ENCODE measurements at regions not wholly inside any gene's neighbourhood (a gene's known extent, or its start where the extent isn't known, plus 50 kb on each side); places are given as distances from the start of the nearest gene placed in this dataset.

DNA sequence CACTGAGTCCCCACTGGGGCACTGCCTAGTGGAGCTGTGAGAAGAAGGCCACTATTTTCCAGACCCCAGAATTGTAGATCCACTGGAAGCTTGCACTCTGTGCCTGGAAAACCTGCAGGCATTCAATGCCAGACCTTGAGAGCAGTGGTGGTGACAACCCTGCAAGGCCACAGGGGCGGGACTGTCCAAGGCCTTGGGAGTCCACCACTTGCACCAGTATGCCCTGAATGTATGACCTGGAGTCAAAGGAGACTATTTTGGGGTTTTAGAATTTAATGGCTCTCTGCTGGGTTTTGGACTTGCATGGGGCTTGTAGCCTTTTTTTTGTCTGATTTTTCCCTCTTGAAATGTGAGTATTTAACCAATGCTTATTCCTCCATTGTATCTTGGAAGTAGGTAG, 145.8 kb downstream of the MSN start:
- no TSS peak for BruUV-seq (replicated peaks)
- intact Hi-C loops (cut with micrococcal nuclease) = no loop called here
- POLR2A ChIA-PET = no interaction called here
- H3K36me3 ChIP-seq (ENCODE audit: control insufficient read depth in 2 of 2, extremely low read depth in 1 of 2, insufficient read depth in 2 of 2, low read length in 2 of 2) = no peaks in the 10 kb centered on the region
- H3K27me3 ChIP-seq (ENCODE audit: control insufficient read depth in 2 of 2, insufficient read depth in 2 of 2, low read length in 2 of 2) = no peaks in the 10 kb centered on the region
- dilution Hi-C loops (cut with MboI; ENCODE audit: extremely low pct_ligation_motif_present, low sequenced_read_pairs) = no loop called here
- H3K9me3 ChIP-seq (replicated peaks; ENCODE audit: control insufficient read depth, insufficient read depth, low read length) = no peaks in the 10 kb centered on the region
- no peak for TF ChIP-seq MAX (IDR thresholded peaks at IDR 0.05; ENCODE audit: insufficient read depth, insufficient read length)
- no peak for TF ChIP-seq CTCF (IDR thresholded peaks at IDR 0.05; ENCODE audit: extremely low read depth in 1 of 2, insufficient read depth in 1 of 2, low read depth in 1 of 2, low read length in 2 of 2)
- no peak for TF ChIP-seq POLR2AphosphoS5 (IDR thresholded peaks at IDR 0.05; ENCODE audit: insufficient read depth, low read depth, low read length)
- TF ChIP-seq POLR2A (IDR thresholded peaks at IDR 0.05; ENCODE audit: low read depth, low read length) = no peak
- TF ChIP-seq EZH2 (IDR thresholded peaks at IDR 0.05; ENCODE audit: borderline replicate concordance, low read depth, low read length, severe bottlenecking) = no peak
- TF ChIP-seq FOS (IDR thresholded peaks at IDR 0.05; ENCODE audit: borderline replicate concordance, insufficient read depth, low read length) = no peak
- no peak for TF ChIP-seq MYC (IDR thresholded peaks at IDR 0.05; ENCODE audit: low read depth, low read length)
- no peak for TF ChIP-seq GATA2 (IDR thresholded peaks at IDR 0.05; ENCODE audit: insufficient read depth, insufficient read length, low read depth, low read length)
- no peak for TF ChIP-seq JUN (IDR thresholded peaks at IDR 0.05; ENCODE audit: borderline replicate concordance, insufficient read depth, insufficient read length, low read depth)
- no peaks in the 10 kb centered on the region for H4K20me1 ChIP-seq (replicated peaks; ENCODE audit: control insufficient read depth, extremely low read depth, insufficient read depth, low read length)
- H3K4me3 ChIP-seq (replicated peaks in 1 of 3; ENCODE audit: insufficient read depth in 1 of 3, low read depth in 1 of 3, low read length in 3 of 3) = no peak overlapping the region
- no peak overlapping the region for H3K27ac ChIP-seq (ENCODE audit: insufficient read depth, low read depth, low read length)
- H3K9ac ChIP-seq (replicated peaks; ENCODE audit: extremely low read depth, insufficient read depth, low read length) = no peak overlapping the region
- H3K4me2 ChIP-seq (ENCODE audit: insufficient read depth, low read length) = no peak overlapping the region
- no peaks in the 10 kb centered on the region for H3K4me1 ChIP-seq (ENCODE audit: control insufficient read depth, extremely low read depth, insufficient read depth, low read length)
- H3K9me1 ChIP-seq (replicated peaks; ENCODE audit: control insufficient read depth, extremely low read depth, insufficient read depth, low read length) = no peaks in the 10 kb centered on the region
- H2AFZ ChIP-seq (ENCODE audit: low read depth, low read length) = no peak overlapping the region
- CTCF ChIA-PET = no interaction called here
- no peak for FAIRE-seq
- DNase-seq (ENCODE audit: low read depth, low spot score) = no peak
- H3K79me2 ChIP-seq (ENCODE audit: control insufficient read depth, insufficient read depth, low read length) = no peaks in the 10 kb centered on the region
